Right lobe of liver (tissue), 4 donors: ENCODE measurements at regions not wholly inside any gene's neighbourhood (a gene's known extent, or its start where the extent isn't known, plus 50 kb on each side); places are given as distances from the start of the nearest gene placed in this dataset.

Source experiments
- CTCF ChIP-seq, 4 donors: fragments of 200-600 bp in 3 of 4; fragments of 450-650 bp in 1 of 4; IDR thresholded peaks; one replicate each; pipeline versions ENCODE4 v1.5.1 to v1.8.0; 2016 to 2022; ENCODE audit warnings: antibody characterized with exemption in 4 of 4, mild to moderate bottlenecking in 2 of 4
- POLR2A ChIP-seq: fragments of 450-650 bp; IDR thresholded peaks from one replicate; pipeline ENCODE4 v1.6.1; 2017; ENCODE audit warnings: antibody characterized with exemption, mild to moderate bottlenecking
- donor health status: DM: no; HTN: no; CAD: no.
- donor health status: DM: no; HTN: no; CAD: no.
- donor health status: DM: no; HTN: yes; CAD: no.

DNA sequence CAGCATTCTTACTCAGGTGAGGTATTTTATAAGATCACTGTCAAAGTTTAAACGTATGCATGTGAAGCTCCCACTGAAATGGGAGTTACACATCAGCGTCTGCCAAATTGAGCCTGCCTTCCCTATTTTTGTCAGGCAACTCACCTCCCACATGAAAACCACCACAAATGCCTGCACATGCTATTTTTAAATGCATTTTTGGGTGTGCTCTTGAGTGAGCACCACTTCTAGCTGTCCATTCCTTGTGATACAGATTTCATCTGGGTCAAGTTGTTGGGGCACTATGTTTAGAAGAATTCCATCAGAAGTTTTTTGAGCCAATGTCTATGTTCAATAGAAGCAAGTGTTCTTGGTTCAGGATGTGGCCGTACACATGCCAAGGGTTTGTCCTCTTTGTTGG lies 71.7 kb upstream of the RIPPLY2 start:
- no peak for TF ChIP-seq POLR2A
- no peak for TF ChIP-seq CTCF (IDR thresholded peaks at IDR 0.05)
